SIG-M5 treated with dmso at 0.1 percent for 504 hours (cell line): ENCODE measurements at regions not wholly inside any gene's neighbourhood (a gene's known extent, or its start where the extent isn't known, plus 50 kb on each side); places are given as distances from the start of the nearest gene placed in this dataset.
"Not testable (repeated sequence)": the region's sequence is repeated elsewhere in the genome, so short reads cannot be mapped to it uniquely, and the experiment has no call there.

Source experiments
- DNase-seq: peaks from one replicate; lab custom pipeline; 2025; ENCODE audit not compliant: unreplicated experiment; lab: John Stamatoyannopoulos, UW

DNA sequence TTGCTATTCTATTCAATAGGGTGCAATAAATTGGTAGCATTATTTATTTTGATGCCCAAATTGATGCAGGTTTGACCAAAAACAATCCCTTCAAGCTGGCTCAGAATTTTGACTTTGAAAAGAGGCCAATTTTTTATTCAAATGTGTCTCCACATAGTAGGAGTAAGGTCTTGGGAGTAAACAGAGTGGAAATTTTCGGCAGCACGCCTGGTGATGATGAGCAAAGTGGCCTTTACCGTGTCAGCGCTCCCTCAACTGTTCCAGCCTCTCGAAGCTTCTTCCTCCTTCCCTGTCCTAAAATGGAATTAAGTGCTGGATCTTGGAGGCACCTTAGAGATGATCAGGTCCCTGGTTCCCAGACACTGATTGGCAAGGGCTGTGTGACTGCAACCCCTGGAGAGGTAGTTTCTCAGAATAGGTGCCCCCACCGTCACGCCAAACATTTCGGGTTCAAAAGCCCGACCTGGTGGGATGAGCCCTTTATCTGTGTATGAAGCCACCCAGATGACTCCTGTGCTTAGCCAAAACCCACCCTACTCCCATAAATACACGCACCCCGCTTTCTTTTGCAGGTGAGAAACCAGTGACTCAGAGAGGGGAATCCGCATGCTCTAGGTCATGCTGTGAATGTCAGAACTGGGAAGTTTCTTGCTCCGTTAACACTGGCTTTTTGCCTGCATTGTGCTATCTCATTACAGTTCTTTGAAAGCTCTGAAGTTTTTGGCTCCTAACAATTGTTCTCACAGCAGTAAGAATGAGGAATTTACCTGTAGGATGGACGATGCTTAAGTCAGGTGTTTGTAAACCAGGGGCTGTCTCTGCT lies 89.1 kb downstream of the CRYGS start:
- DNase-seq: no peak

DNA sequence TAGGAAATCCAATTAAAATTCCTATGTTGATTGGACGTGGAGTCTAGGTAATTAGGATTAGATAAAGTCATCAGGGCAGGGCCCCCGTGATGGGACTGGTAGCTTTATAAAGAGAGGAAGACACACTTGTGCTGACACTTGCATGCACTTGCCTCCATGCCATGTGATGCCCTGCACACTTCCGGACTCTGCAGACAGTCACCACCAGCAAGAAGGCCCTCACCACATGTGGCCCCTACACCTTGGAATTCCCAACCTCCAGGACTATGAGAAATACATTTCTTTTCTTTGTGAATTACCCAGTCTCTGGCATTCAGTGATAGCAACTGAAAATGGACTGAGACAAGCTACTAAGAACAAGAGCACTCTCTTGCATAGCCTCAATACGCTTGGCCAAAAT lies 90.6 kb downstream of the CRYGS start:
- no peak for DNase-seq

DNA sequence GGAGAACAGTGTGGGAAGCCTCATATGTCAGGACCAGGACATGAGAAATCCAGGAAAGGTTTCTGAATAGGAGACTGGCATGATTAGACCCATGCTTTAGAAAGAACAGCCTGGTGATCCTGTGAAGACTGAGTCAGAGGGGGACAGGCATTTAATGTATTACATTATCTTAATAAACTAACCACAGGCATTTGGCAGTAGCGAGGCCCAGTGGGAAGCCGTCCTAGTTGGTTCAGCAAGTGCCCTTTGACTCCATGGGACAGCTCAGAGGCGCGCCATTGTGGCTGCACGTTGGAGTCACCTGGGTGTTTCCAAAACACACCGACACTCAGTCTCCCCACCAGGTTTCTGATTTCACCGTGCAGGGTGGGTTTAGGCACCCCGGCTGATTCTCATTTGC lies 90.5 kb upstream of the DGKG start:
- no peak for DNase-seq

DNA sequence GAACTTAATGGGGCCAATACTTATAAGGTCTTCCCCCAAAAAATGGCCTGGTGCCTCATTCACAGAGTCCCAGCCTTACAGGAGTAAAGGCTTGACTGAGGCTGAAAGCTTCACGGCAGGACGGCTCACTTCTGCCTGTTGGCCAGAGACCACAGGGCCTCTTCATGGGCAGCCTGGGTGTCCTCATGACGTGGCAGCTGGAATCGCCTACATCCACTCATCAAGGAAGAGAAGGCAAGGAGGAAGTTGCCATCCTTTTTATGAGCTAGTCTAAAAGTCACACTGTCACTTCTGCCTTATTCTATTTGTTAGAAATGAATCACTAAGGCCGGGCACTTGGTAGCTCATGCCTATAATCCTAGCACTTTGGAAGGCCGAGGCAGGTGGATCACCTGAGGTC lies 89.3 kb upstream of the DGKG start:
- DNase-seq: peak; percentile 10

DNA sequence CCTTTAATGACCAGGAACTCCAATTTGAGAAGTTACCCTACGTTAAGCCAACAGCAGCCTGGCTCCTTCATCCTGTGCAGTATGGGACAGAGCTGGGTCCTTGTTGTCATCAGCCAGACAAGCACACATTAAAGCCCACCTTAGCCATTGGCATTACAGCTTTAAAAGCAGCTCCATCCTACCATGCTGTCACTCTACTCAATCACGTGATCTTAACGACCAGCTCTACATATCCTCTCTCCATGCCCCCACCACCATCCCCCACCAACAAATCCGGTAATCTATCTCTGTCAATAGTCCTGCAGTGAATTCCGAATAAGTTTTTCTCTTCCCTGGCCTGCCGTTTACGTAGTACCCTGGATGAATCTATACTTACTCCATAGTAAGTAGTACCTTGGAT lies 82.9 kb upstream of the DGKG start:
- no peak for DNase-seq

DNA sequence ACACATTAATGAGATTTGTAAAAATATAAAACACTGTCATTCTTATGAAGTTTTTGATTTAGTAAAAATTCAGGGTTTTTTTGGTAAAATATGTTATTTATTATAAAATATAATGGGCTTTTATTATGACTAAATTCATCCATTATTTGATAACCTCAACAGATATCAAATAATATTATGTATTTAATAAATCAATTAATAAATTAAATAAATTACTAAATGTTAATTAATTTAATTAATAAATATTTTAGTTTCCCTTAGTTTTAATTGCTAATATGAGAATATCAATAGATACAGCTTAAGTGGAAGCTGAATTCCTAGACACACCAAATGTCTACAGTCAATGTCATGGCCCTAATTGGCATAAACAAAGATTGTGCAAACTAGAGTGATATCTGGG lies 82.3 kb upstream of the DGKG start:
- no peak for DNase-seq

DNA sequence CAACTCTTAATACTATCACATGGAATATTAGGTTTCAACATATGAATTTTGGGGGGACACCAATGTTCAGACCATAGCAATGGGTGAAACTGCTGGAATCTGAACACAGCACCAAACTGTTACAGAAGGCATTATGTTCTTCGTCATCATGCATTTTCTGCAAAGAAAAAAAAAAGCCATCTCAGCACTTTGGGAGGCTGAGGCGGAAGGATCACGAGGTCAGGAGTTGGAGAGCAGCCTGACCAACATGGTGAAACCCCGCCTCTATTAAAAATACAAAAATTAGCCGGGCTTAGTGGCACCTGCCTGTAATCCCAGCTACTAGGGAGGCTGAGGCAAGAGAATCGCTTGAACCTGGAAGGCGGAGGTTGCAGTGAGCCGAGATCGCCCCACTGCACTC lies 80.9 kb upstream of the DGKG start:
- DNase-seq: not testable (repeated sequence)

DNA sequence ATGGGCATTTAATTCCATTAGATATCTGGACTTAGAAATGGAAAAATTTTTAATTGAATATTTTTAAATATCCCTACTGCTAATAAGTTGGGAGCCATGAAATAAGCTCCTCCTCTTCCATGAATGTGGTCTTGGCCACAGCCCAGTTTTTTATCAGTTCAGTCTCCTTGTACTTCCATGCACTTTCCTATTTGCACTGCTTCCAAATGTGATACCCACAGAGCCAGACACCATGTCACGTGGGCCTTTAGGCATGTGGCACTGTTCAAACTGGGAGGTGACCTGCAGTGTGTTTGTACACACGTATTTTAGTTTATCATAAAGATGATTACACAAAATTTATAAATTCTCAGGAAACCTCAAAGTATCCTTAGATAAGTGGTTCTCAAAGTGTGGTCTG lies 80.1 kb upstream of the DGKG start:
- DNase-seq: no peak

DNA sequence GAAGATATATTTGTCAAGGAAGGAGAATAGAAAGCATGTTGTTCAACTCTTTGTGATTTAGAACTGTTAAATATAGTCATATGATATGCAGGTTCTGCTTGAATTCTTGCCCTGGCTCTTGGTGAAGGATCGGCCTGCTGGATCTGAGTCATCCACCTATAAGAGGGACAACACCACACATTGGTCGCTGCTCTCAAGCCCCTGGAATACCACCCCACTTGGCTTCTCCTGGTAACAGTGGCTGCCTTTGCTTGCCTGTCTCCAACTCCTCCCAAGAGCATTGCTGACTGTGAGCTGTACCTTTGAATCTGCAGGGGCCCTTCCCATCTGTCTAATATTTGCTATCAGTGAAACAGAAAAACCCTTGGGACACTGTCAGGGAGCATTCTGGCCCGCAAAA lies 78.9 kb upstream of the DGKG start:
- DNase-seq: no peak

DNA sequence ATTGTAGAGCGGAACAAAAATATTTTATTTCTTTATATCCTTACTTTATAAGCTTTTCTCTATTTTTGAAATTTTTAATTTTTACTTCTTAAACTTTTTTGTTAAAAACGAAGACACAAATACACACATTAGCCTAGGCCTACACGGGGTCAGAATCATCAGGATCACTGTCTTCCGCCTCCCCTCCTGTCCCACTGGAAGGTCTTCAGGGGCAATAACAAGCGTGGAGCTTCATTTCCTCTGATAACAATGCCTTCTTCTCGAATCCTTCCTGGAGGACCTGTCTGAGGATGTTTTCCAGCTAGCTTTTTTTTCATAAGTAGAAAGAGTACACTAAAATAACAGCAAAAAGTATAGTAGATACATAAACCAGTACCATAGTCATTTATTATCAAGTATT lies 77.7 kb upstream of the DGKG start:
- no peak for DNase-seq

DNA sequence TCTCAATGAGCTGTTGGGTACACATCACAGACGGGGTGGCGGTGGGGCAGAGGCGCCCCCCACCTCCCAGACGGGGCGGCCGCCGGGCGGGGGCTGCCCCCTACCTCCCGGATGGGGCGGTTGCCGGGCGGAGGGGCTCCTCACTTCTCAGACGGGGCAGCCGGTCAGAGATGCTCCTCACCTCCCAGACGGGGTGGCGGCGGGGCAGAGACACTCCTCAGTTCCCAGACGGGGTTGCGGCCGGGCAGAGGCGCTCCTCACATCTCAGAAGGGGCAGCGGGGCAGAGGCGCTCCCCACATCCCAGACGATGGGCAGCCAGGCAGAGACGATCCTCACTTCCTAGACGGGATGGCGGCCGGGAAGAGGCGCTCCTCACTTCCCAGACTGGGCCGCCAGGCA lies 73.3 kb upstream of the DGKG start:
- not testable (repeated sequence) for DNase-seq

DNA sequence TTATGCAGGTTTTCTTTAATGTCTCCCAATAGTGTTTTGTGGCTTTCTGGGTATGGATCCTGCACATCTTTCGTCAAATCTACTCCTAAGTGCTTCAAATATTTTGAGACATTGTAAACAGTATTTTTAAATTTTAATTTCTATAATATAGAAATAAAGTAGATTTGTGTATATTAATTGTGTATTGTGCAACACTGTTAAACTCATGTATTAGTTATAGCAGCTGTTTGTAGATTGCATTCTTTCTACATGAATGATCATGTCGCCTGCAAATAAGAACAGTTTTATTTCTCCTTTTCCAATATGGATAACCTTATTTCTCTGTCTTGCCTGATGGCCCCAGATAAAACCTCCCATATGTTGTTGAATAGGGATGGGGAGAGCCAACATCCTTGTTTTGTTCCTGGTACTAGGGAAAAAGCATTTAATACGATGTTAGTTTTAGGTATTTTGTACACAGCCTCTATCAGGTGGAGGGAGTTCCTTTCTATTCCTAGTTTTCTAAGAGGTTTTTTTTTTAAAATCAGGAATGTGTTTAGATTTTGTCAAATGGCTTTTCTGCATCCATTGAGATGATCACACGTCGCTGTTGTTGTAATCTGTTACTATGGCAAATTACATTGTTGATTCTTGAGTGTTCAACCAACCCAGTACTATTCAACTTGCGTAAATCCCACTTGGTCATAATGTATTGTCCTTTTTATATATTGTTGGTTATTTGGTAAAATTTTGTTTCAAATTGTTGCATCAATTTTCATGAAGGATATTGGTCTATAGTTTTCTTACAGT lies 71.1 kb upstream of the DGKG start:
- no peak for DNase-seq

DNA sequence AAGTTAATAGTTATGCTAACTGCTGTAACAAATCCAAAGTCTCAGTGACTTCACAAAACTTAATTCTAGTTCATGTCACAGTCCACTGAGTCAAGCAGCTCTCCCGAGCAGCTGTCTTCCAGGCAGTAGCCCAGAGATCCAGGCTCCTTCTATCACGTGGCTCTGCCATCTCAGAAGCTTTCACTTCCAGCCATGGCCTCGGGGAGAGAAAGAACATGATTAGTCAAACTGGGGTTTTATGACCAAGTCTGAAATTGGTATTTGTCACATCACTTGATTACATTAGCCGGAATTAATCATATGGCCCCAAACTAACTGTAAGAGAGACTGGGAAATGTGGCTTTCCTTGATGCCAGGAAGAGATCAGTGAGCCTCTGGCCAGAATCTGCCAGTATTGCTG lies 70.2 kb upstream of the DGKG start:
- DNase-seq: no peak

DNA sequence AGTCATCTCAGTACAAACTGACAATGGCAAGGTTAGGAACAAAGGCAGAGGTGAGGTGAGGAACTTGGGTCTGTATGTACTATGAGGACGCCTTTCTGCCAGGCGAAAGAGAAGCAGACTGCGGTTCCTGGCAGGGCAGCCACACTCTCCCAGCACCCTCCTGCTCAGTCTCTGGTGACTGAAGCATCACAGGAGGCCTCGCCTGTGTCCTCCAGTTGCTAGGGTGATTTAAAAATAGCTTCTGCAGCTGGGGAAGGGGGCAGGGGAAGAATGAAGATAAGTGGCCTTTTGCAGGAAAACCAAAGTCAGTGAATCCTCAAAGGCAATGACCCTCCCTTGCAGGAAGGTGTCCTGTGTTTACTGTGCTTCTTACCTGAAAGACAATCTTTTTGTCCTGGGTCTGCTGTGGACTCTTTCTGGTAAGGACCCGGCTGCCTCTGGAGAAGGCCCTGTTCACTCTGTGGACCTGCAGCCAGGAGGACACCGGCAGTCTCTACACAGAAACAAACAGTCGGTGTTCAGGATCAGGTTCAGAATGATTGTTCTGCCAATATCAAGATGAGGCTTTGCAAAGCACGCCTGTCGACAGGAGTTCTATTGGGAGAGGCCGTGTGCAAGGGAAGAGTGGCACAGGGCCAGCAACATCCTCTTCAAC lies 65.7 kb upstream of the DGKG start:
- no peak for DNase-seq

DNA sequence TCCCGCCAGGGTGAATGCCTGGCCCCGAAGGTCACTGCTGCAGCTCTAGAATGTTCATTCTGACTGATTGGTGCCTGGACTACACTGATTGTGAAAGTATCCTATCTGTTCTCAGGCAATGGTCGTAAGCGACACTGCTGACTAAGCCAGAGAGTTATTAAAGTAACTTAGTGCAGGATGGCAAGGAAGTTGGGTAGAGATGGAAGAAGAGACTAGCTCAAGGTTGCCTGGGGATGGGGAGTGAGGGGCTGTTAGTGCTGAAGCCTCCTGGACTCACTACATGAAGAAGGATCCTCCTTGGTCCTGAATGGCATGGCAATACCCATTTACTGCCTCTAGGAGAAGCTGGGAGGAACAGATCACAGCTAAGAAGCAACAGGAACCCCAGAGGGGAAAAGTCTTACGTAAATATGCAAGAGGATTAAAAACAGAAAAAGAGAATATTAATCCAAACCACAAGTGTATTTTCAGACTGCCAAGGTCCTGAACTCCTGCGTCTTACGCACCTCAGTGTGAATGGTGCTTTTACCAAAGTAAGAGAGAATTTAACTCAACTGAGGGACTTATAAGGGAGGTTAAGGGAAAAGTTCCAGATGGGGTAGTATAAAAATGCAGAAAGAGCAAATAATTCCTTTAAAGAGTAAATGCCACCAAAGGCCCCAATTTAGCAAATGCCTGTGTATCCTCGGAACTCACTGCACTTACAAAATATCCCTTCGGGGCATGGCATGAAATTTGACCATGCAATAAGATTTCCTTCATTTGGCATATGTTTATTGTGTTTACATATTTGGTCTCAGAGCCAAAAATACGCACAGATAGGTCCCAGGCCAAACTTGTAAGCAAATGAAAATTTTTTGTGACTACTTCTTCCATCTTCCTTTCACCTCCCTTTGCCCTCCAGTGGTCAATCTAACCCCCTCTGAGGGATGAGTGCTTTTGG lies 64.0 kb upstream of the DGKG start:
- peak; percentile 54 for DNase-seq

DNA sequence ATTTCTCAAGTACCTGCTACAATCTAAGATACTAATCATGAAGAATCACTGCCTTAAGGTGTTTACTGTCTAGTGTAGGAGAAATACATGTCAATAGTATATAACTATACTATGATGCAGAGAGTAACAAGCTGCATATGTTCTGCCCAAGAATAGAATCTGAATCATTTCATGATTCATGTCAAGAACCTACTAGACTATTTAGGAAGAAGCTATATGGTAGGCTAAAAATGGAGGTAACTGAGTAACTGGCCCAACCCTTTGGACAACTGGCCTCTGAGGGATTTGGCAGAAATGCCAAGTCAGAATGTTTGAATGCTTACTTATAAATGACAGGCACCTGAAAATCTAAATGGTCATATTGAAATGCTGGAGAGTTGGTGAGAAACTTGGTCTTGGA lies 59.9 kb upstream of the DGKG start:
- no peak for DNase-seq

DNA sequence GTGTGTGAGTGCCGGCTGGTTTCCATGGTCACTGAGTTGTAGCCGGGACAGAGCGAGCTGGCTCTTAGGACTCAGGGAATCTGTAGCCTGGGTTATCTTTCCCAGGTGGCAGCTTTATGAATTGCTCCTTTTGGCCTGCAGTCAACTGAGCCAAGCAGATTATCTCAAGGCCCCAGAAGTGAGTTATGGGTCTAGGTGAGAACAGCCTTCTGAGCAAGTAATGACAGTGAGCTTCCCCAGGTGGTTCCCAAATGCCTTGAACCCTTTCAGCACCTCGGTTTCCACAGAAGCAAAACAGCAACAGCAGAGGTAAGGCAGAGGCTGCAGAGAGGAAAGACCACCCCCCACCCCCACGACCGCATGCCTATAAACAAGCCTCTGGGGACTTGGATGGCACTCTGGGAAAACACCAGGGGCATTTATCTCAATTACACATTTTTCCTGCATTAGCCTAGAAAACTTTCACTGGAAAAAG lies 56.7 kb upstream of the DGKG start:
- no peak for DNase-seq

DNA sequence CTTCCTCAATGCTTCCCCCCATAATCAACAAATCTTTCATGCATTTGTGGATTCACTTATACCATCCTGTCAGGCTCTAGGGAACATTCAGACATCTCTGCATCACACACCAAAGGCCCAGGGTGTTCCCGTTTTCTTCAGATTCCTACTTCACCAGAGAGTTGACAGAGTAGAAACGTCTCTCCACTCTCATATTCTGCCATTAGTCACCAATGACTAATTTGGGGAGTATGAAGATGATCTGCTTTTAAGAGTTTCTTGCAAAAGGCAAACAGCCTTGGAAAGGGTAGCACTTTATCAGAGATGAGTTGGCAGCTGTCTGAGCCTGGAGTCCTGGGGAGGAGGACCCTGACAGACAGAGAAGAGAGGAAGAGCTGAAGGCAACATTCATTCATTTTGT lies 55.8 kb upstream of the DGKG start:
- DNase-seq: no peak

DNA sequence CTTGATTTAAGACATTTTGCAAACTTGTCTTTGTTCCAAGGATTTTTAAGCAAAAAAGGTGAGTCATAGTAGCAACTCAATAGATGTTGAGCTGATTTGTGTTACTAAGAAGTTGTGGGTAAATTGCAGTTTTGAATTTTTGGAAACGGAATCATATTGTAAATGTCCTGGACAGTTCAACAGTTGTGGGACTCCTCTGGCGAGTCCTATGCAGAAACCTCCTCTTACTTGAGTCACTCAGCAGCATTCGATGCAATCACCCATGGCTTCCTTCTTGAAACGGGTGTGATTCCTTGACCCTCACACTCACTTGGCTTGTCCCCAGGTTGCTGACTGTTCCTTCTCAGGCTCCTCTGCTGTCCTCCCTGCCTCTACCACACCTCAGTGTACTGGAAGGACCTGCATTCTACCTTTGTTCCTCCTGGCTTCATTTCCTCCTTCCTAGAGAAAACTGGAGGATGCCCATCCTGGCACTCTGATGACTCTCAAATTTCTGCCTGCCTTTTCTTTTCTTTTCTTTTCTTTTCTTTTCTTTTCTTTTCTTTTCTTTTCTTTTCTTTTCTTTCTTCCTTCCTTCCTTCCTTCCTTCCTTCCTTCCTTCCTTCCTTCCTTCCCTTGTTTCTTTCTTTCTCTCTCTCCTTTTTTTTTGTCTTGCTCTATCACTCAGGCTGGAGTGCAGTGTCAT lies 52.8 kb upstream of the DGKG start:
- DNase-seq: no peak
